ENCODE measurements at regions not wholly inside any gene's neighbourhood (a gene's known extent, or its start where the extent isn't known, plus 50 kb on each side); places are given as distances from the start of the nearest gene placed in this dataset.

GRCh38 chr15:70212286-70212962 is 114.7 kb upstream of the TLE3 start:
- no peak overlapping the region for H4K8ac ChIP-seq (ENCODE audit: extremely low read depth, insufficient read depth, low read length)
- H3K27ac ChIP-seq (ENCODE audit: low read depth, low read length), result no peak overlapping the region
- H3K23ac ChIP-seq (ENCODE audit: insufficient read length), result no peak overlapping the region
- no peak overlapping the region; a peak in 1 of 7 replicates for H3K9ac ChIP-seq (replicated peaks in 1 of 4; ENCODE audit: extremely low read depth in 1 of 4, low read depth in 3 of 4, low read length in 3 of 4)
- H3K79me1 ChIP-seq (ENCODE audit: low read depth, low read length), result no peaks in the 10 kb centered on the region
- H3K18ac ChIP-seq (ENCODE audit: extremely low read depth, low read length), result no peak overlapping the region; the same call in 1 of the 2 replicates
- H4K20me1 ChIP-seq (replicated peaks in 1 of 2; ENCODE audit: control insufficient read depth in 1 of 2, insufficient read depth in 2 of 2, low read length in 2 of 2), result no peaks in the 10 kb centered on the region
- H3K27me3 ChIP-seq (replicated peaks in 1 of 4; ENCODE audit: control insufficient read depth in 3 of 4, extremely low read depth in 1 of 4, insufficient read depth in 3 of 4, low read length in 3 of 4), result no peaks in the 10 kb centered on the region
- no peak overlapping the region for H2BK5ac ChIP-seq (ENCODE audit: low read depth, low read length)
- no peak overlapping the region for H4K5ac ChIP-seq (ENCODE audit: insufficient read length, low read depth, low read length)
- no peaks in the 10 kb centered on the region for H3K79me2 ChIP-seq (ENCODE audit: control insufficient read depth in 1 of 2, insufficient read depth in 2 of 2, low read length in 2 of 2)
- H3K4ac ChIP-seq (replicated peaks; ENCODE audit: insufficient read length, low read depth, low read length), result no peak overlapping the region
- no peak overlapping the region for H3K4me3 ChIP-seq (ENCODE audit: extremely low read depth in 1 of 4, insufficient read depth in 2 of 4, low read depth in 3 of 4, low read length in 4 of 4)
- no peak overlapping the region for H2BK120ac ChIP-seq (replicated peaks; ENCODE audit: low read depth, low read length)
- H3K56ac ChIP-seq (replicated peaks; ENCODE audit: insufficient read length, low read depth, low read length), result no peak overlapping the region
- POLR2A ChIA-PET (ENCODE audit: partially characterized antibody), result no interaction called here
- no peaks in the 10 kb centered on the region for H3K23me2 ChIP-seq (ENCODE audit: low read depth, low read length)
- FAIRE-seq (no peak), DNase-seq (ENCODE audit: low read depth in 1 of 2, low spot score in 2 of 2) (no peak)
- H3K4me2 ChIP-seq (ENCODE audit: insufficient read depth in 1 of 2, low read depth in 2 of 2, low read length in 2 of 2), result no peak overlapping the region; a peak in 1 of 4 replicates
- no peak overlapping the region for H2AFZ ChIP-seq (ENCODE audit: low read length)
- peak overlapping the region; percentile 36; the same call in 1 of the 2 replicates for H2BK15ac ChIP-seq (ENCODE audit: low read length)
- CTCF ChIA-PET (ENCODE audit: partially characterized antibody), result interaction anchor here (0.5 to 1.2 kb wide), 5 partner anchors 30 to 334 kb away, joined by 3 to 5 read pairs (median 4); no protein-coding TSS in a partner anchor
- no peak overlapping the region for H2AK5ac ChIP-seq (ENCODE audit: low read depth, low read length)
- H2BK20ac ChIP-seq (ENCODE audit: low read length), result no peak overlapping the region
- no peak overlapping the region for H3K14ac ChIP-seq (ENCODE audit: insufficient read length)
- H2BK12ac ChIP-seq (ENCODE audit: low read depth, low read length), result no peak overlapping the region
- H4K91ac ChIP-seq (replicated peaks; ENCODE audit: insufficient read length, low read length), result no peak overlapping the region
- peaks cover 0 to 7% (median 1%) of the 10 kb centered on the region in 4 experiments; a peak in 4 of 7 replicates for H3K4me1 ChIP-seq (replicated peaks in 1 of 4; ENCODE audit: control insufficient read depth in 3 of 4, insufficient read depth in 4 of 4, low read length in 3 of 4)
- 87% methylated on average over 17 of the region's 18 CpGs; no CpG with 5 or more reads in 1 of the 2 experiments for WGBS, 2 experiments (ENCODE audit: extremely low coverage in 1 of 2, insufficient coverage in 1 of 2, insufficient read length in 1 of 2, insufficient replicate concordance in 2 of 2, low coverage in 1 of 2, low lambda C conversion rate in 2 of 2, missing lambda C conversion rate in 1 of 2)
- no peaks in the 10 kb centered on the region for H3K36me3 ChIP-seq (ENCODE audit: control insufficient read depth in 2 of 4, insufficient read depth in 4 of 4, low read length in 3 of 4)
- H3K9me3 ChIP-seq (ENCODE audit: insufficient read depth in 2 of 2, low read depth in 1 of 2, low read length in 1 of 2), result no peaks in the 10 kb centered on the region

Data from H1 (cell line).